PFSK-1 (cell line): ENCODE measurements at regions not wholly inside any gene's neighbourhood (a gene's known extent, or its start where the extent isn't known, plus 50 kb on each side); places are given as distances from the start of the nearest gene placed in this dataset.

Source experiments
- POLR2AphosphoS5 ChIP-seq: IDR thresholded peaks from 2 replicates; pipeline ENCODE4 v1.6.1; 2012; ENCODE audit warnings: low read depth, mild to moderate bottlenecking, control low read depth, low read length, moderate library complexity
- REST ChIP-seq, 2 experiments: IDR thresholded peaks; 2 replicates each; pipeline versions ENCODE4 v1.6.1 to v1.8.0; 2011 to 2012; ENCODE audit warnings: low read depth in 2 of 2, low read length in 2 of 2, control low read depth in 1 of 2, inconsistent platforms in 1 of 2, mild to moderate bottlenecking in 1 of 2, moderate library complexity in 1 of 2; ENCODE audit not compliant: insufficient read depth in 1 of 2
- SIN3A ChIP-seq: IDR thresholded peaks from 2 replicates; pipeline ENCODE4 v1.6.1; 2012; ENCODE audit warnings: mild to moderate bottlenecking, low read length, moderate library complexity, borderline replicate concordance; ENCODE audit not compliant: insufficient read depth
- TAF1 ChIP-seq: IDR thresholded peaks from 2 replicates; pipeline ENCODE4 v1.6.1; 2012; ENCODE audit warnings: low read length, control low read depth, borderline replicate concordance; ENCODE audit not compliant: insufficient read depth

GRCh38 chr16:66197668-66198278, 168.7 kb upstream of the CDH5 start:
- no peak for TF ChIP-seq TAF1
- TF ChIP-seq POLR2AphosphoS5 = no peak
- no peak for TF ChIP-seq REST (IDR thresholded peaks at IDR 0.05; ENCODE audit: insufficient read depth in 1 of 2, low read depth in 2 of 2, low read length in 2 of 2)
- no peak for TF ChIP-seq SIN3A
